NCI-H128 (cell line): ENCODE measurements at regions not wholly inside any gene's neighbourhood (a gene's known extent, or its start where the extent isn't known, plus 50 kb on each side); places are given as distances from the start of the nearest gene placed in this dataset.

ENCODE experiments used
- DNase-seq: peaks from one replicate; lab custom pipeline; 2025; ENCODE audit not compliant: unreplicated experiment; lab: John Stamatoyannopoulos, UW

- no peak for DNase-seq
Observed at GRCh38 chr4:3852309-3852708, 86.1 kb downstream of the ADRA2C start.

- no peak for DNase-seq
Observed at GRCh38 chr4:3852711-3853110, 86.5 kb downstream of the ADRA2C start.

GRCh38 chr4:3853388-3854035, 87.3 kb downstream of the ADRA2C start:
- DNase-seq: no peak

- no peak for DNase-seq
Observed at GRCh38 chr4:3854661-3855060, 88.5 kb downstream of the ADRA2C start.

- DNase-seq: no peak
Observed at GRCh38 chr4:3855646-3856045, 89.5 kb downstream of the ADRA2C start.

GRCh38 chr4:3856604-3857204, 90.5 kb downstream of the ADRA2C start:
- no peak for DNase-seq

GRCh38 chr4:3857269-3857926, 91.2 kb downstream of the ADRA2C start:
- no peak for DNase-seq

GRCh38 chr4:3858046-3858730, 92.0 kb downstream of the ADRA2C start:
- no peak for DNase-seq

- no peak for DNase-seq
Observed at GRCh38 chr4:3858765-3859388, 92.7 kb downstream of the ADRA2C start.

GRCh38 chr4:3859571-3859970, 93.4 kb downstream of the ADRA2C start:
- DNase-seq: no peak

- DNase-seq: no peak
Observed at GRCh38 chr4:3860061-3860912, 94.1 kb downstream of the ADRA2C start.

GRCh38 chr4:3860913-3861636, 94.9 kb downstream of the ADRA2C start:
- DNase-seq: no peak

- no peak for DNase-seq
Observed at GRCh38 chr4:3861720-3862639, 95.8 kb downstream of the ADRA2C start.

GRCh38 chr4:3862640-3863420, 96.6 kb downstream of the ADRA2C start:
- no peak for DNase-seq

- DNase-seq: no peak
Observed at GRCh38 chr4:3863841-3864741, 97.9 kb downstream of the ADRA2C start.

- no peak for DNase-seq
Observed at GRCh38 chr4:3864742-3865721, 98.8 kb downstream of the ADRA2C start.
